Liver (tissue), 8 donors: ENCODE measurements at regions not wholly inside any gene's neighbourhood (a gene's known extent, or its start where the extent isn't known, plus 50 kb on each side); places are given as distances from the start of the nearest gene placed in this dataset.

Experiments used
- DNase-seq: peaks from one replicate; pipeline ENCODE4 v3.0.0-alpha.2; 2017; ENCODE audit warnings: low spot score
- H3K27ac ChIP-seq, 2 donors: one replicate each; pipeline ENCODE4 v1.7.0; 2013; ENCODE audit warnings: inconsistent platforms in 2 of 2, low read length in 2 of 2, control low read depth in 1 of 2, low read depth in 1 of 2, mild to moderate bottlenecking in 1 of 2
- H3K27me3 ChIP-seq, 4 donors: one replicate each; pipeline versions ENCODE4 v1.6.1 to v1.7.0; 2013; ENCODE audit warnings: low read length in 3 of 4, inconsistent platforms in 1 of 4, mild to moderate bottlenecking in 1 of 4, moderate library complexity in 1 of 4; ENCODE audit not compliant: control insufficient read depth in 4 of 4, insufficient read depth in 4 of 4
- H3K36me3 ChIP-seq, 4 donors: one replicate each; pipeline versions ENCODE4 v1.6.1 to v1.7.0; 2013; ENCODE audit warnings: low read length in 3 of 4, mild to moderate bottlenecking in 3 of 4, low read depth in 1 of 4, moderate library complexity in 1 of 4; ENCODE audit not compliant: control insufficient read depth in 4 of 4, insufficient read depth in 3 of 4
- H3K4me1 ChIP-seq, 4 donors: one replicate each; pipeline versions ENCODE4 v1.6.1 to v1.7.0; 2013; ENCODE audit warnings: low read length in 3 of 4, mild to moderate bottlenecking in 3 of 4, moderate library complexity in 1 of 4; ENCODE audit not compliant: control insufficient read depth in 4 of 4, insufficient read depth in 4 of 4
- H3K4me3 ChIP-seq, 3 donors: one replicate each; pipeline versions ENCODE4 v1.6.1 to v1.7.0; 2013; ENCODE audit warnings: low read length in 3 of 3, control low read depth in 1 of 3, low read depth in 1 of 3, mild to moderate bottlenecking in 1 of 3
- H3K9ac ChIP-seq, 2 donors: one replicate each; pipeline ENCODE4 v1.7.0; 2013; ENCODE audit warnings: low read length in 2 of 2, mild to moderate bottlenecking in 2 of 2, moderate library complexity in 2 of 2, control low read depth in 1 of 2, low read depth in 1 of 2
- H3K9me3 ChIP-seq, 4 donors: one replicate each; pipeline versions ENCODE4 v1.6.1 to v1.7.0; 2013; ENCODE audit warnings: low read length in 3 of 4; ENCODE audit not compliant: control insufficient read depth in 4 of 4
- ATF3 ChIP-seq: IDR thresholded peaks from 2 replicates; pipeline ENCODE4 v1.6.1; 2016; ENCODE audit warnings: antibody characterized with exemption
- EGR1 ChIP-seq, 2 donors: IDR thresholded peaks; 2 replicates each; pipeline ENCODE4 v1.6.1; 2016 to 2018; ENCODE audit warnings: antibody characterized with exemption in 2 of 2, low read depth in 2 of 2
- FOXA1 ChIP-seq: IDR thresholded peaks from 2 replicates; pipeline ENCODE4 v1.6.1; 2016; ENCODE audit warnings: antibody characterized with exemption
- FOXA2 ChIP-seq: IDR thresholded peaks from 2 replicates; pipeline ENCODE4 v1.6.1; 2016; ENCODE audit warnings: antibody characterized with exemption
- GABPA ChIP-seq, 2 donors: IDR thresholded peaks in 1 of 2; conservative IDR thresholded peaks in 1 of 2; 2 replicates each; pipeline ENCODE4 v1.6.1; 2016; ENCODE audit warnings: antibody characterized with exemption in 2 of 2, mild to moderate bottlenecking in 1 of 2, moderate library complexity in 1 of 2
- HNF4A ChIP-seq, 2 donors: conservative IDR thresholded peaks; 2 replicates each; pipeline ENCODE4 v1.6.1; 2016; ENCODE audit warnings: antibody characterized with exemption in 2 of 2, mild to moderate bottlenecking in 2 of 2
- HNF4G ChIP-seq: IDR thresholded peaks from 2 replicates; pipeline ENCODE4 v1.6.1; 2016; ENCODE audit warnings: antibody characterized with exemption
- JUND ChIP-seq, 2 donors: IDR thresholded peaks; 2 replicates each; pipeline ENCODE4 v1.6.1; 2016; ENCODE audit warnings: antibody characterized with exemption in 2 of 2
- NR2F2 ChIP-seq: IDR thresholded peaks from 2 replicates; pipeline ENCODE4 v1.6.1; 2016; ENCODE audit warnings: antibody characterized with exemption
- RAD21 ChIP-seq, 2 donors: IDR thresholded peaks; 2 replicates each; pipeline ENCODE4 v1.6.1; 2016; ENCODE audit warnings: antibody characterized with exemption in 2 of 2, mild to moderate bottlenecking in 2 of 2
- RXRA ChIP-seq, 2 donors: IDR thresholded peaks; 2 replicates each; pipeline ENCODE4 v1.6.1; 2017 to 2018; ENCODE audit warnings: antibody characterized with exemption in 2 of 2, mild to moderate bottlenecking in 1 of 2
- SP1 ChIP-seq: IDR thresholded peaks from 2 replicates; pipeline ENCODE4 v1.6.1; 2018; ENCODE audit warnings: antibody characterized with exemption, mild to moderate bottlenecking
- TAF1 ChIP-seq: conservative IDR thresholded peaks from 2 replicates; pipeline ENCODE4 v1.6.1; 2016; ENCODE audit warnings: antibody characterized with exemption, mild to moderate bottlenecking
- YY1 ChIP-seq: IDR thresholded peaks from 2 replicates; pipeline ENCODE4 v1.6.1; 2016; ENCODE audit warnings: antibody characterized with exemption, mild to moderate bottlenecking
- ZBTB33 ChIP-seq: IDR thresholded peaks from 2 replicates; pipeline ENCODE4 v1.6.1; 2016; ENCODE audit warnings: antibody characterized with exemption
- WGBS: extraction: QIAGEN DNeasy Blood & Tissue Kit; methylation state at CpG from one replicate; pipeline ENCODE4 v1.1.7; 2013; 5-methylcytosine and 5-hydroxymethylcytosine counted together
- TF ChIP-seq, protein P1 (sequence below): IDR thresholded peaks from 2 replicates; pipeline ENCODE4 v1.6.1; 2016; ENCODE audit warnings: antibody characterized with exemption
- TF ChIP-seq, protein P2 (sequence below): IDR thresholded peaks from 2 replicates; pipeline ENCODE4 v1.6.1; 2016; ENCODE audit warnings: antibody characterized with exemption, mild to moderate bottlenecking
- TF ChIP-seq, protein P3 (sequence below): fragments of 150-350 bp; IDR thresholded peaks from 2 replicates; pipeline ENCODE4 v1.5.1; 2017; ENCODE audit warnings: improper control_type of control experiment, low read depth, low read length; ENCODE audit not compliant: missing input control
- donor health status: healthy.
- donor health status: healthy.
- donor health status: healthy.
- donor health status: healthy.
- donor health status: healthy.

DNA sequence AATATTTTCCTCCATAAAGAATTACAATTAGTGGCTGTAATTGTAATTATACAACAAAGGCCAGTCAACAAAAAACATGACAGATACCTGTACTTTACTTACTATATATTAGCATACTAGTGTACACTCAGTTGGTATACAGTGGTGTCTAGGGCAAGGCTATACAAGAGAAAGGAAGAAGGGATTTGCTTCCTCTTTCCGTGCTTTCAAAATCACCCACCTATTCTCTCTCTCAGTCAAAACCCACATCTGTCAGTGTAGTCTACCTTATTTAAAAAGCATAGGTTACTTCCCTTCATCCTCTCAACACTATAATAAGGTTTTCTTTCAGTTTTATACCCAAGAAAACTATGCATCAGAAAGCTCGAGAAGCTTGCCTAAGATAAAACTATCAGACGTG, 355.8 kb upstream of the NR5A2 start:
- no peaks in the 10 kb centered on the region for H3K4me1 ChIP-seq
- no peaks in the 10 kb centered on the region for H3K9me3 ChIP-seq
- DNase-seq, result no peak
- WGBS, result 96% methylated on average over 3 of the region's 3 CpGs
- no peaks in the 10 kb centered on the region for H3K27me3 ChIP-seq
- no peaks in the 10 kb centered on the region for H3K36me3 ChIP-seq
- TF ChIP-seq HNF4G (no peak), JUND (IDR thresholded peaks at IDR 0.05) (no peak), FOXA1 (no peak), ATF3 (no peak), RAD21 (IDR thresholded peaks at IDR 0.05) (no peak), SP1 (no peak), NR2F2 (no peak), EGR1 (IDR thresholded peaks at IDR 0.05; ENCODE audit: low read depth in 2 of 2) (no peak), GABPA (IDR thresholded peaks at IDR 0.05 in 1 of 2, conservative IDR thresholded peaks at IDR 0.05 in 1 of 2) (no peak), RXRA (IDR thresholded peaks at IDR 0.05) (no peak), ZBTB33 (no peak), FOXA2 (no peak), HNF4A (conservative IDR thresholded peaks at IDR 0.05) (no peak), YY1 (no peak), TAF1 (no peak)
- TF ChIP-seq, protein P1, sequence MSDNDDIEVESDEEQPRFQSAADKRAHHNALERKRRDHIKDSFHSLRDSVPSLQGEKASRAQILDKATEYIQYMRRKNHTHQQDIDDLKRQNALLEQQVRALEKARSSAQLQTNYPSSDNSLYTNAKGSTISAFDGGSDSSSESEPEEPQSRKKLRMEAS, result no peak
- TF ChIP-seq, protein P2, sequence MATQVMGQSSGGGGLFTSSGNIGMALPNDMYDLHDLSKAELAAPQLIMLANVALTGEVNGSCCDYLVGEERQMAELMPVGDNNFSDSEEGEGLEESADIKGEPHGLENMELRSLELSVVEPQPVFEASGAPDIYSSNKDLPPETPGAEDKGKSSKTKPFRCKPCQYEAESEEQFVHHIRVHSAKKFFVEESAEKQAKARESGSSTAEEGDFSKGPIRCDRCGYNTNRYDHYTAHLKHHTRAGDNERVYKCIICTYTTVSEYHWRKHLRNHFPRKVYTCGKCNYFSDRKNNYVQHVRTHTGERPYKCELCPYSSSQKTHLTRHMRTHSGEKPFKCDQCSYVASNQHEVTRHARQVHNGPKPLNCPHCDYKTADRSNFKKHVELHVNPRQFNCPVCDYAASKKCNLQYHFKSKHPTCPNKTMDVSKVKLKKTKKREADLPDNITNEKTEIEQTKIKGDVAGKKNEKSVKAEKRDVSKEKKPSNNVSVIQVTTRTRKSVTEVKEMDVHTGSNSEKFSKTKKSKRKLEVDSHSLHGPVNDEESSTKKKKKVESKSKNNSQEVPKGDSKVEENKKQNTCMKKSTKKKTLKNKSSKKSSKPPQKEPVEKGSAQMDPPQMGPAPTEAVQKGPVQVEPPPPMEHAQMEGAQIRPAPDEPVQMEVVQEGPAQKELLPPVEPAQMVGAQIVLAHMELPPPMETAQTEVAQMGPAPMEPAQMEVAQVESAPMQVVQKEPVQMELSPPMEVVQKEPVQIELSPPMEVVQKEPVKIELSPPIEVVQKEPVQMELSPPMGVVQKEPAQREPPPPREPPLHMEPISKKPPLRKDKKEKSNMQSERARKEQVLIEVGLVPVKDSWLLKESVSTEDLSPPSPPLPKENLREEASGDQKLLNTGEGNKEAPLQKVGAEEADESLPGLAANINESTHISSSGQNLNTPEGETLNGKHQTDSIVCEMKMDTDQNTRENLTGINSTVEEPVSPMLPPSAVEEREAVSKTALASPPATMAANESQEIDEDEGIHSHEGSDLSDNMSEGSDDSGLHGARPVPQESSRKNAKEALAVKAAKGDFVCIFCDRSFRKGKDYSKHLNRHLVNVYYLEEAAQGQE, result no peak
- TF ChIP-seq, protein P3, sequence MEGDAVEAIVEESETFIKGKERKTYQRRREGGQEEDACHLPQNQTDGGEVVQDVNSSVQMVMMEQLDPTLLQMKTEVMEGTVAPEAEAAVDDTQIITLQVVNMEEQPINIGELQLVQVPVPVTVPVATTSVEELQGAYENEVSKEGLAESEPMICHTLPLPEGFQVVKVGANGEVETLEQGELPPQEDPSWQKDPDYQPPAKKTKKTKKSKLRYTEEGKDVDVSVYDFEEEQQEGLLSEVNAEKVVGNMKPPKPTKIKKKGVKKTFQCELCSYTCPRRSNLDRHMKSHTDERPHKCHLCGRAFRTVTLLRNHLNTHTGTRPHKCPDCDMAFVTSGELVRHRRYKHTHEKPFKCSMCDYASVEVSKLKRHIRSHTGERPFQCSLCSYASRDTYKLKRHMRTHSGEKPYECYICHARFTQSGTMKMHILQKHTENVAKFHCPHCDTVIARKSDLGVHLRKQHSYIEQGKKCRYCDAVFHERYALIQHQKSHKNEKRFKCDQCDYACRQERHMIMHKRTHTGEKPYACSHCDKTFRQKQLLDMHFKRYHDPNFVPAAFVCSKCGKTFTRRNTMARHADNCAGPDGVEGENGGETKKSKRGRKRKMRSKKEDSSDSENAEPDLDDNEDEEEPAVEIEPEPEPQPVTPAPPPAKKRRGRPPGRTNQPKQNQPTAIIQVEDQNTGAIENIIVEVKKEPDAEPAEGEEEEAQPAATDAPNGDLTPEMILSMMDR, result no peak
- no peak overlapping the region for H3K4me3 ChIP-seq
- H3K27ac ChIP-seq, result no peak overlapping the region
- H3K9ac ChIP-seq, result no peak overlapping the region

DNA sequence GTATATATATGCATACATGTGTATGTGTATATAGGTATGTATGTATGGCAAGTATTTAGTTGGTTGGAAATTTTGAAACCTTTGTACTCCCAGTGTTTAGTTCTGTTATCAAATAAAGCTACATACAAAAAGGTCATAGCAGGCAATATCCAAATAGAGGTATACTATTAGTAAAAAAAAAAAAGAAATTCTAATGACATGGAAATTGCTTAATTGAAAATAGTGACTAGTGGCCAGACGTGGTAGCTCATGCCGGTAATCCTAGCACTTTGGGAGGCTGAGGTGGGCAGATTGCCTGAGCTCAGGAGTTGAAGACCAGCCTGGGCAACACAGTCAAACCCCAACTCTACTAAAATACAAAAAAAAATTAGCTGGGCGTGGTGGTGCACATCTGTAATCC, 351.6 kb upstream of the NR5A2 start:
- H3K4me1 ChIP-seq, result no peaks in the 10 kb centered on the region
- WGBS, result 94% methylated on average over 3 of the region's 3 CpGs
- no peaks in the 10 kb centered on the region for H3K9me3 ChIP-seq
- no peaks in the 10 kb centered on the region for H3K27me3 ChIP-seq
- no peak overlapping the region for H3K4me3 ChIP-seq
- no peak overlapping the region for H3K27ac ChIP-seq
- no peaks in the 10 kb centered on the region for H3K36me3 ChIP-seq
- TF ChIP-seq ZBTB33 (no peak), TAF1 (no peak), EGR1 (IDR thresholded peaks at IDR 0.05; ENCODE audit: low read depth in 2 of 2) (no peak), YY1 (no peak), NR2F2 (no peak), FOXA2 (no peak), FOXA1 (no peak), SP1 (no peak), JUND (IDR thresholded peaks at IDR 0.05) (no peak), RXRA (IDR thresholded peaks at IDR 0.05) (no peak), HNF4G (no peak)
- TF ChIP-seq, protein P3, result no peak
- no peak overlapping the region for H3K9ac ChIP-seq
- DNase-seq, result no peak
